T-cell (primary cell): ENCODE measurements at regions not wholly inside any gene's neighbourhood (a gene's known extent, or its start where the extent isn't known, plus 50 kb on each side); places are given as distances from the start of the nearest gene placed in this dataset.

ENCODE experiments used
- ATAC-seq, 4 experiments: fragments of 200-7000 bp in 3 of 4; fragments of 150-1000 bp in 1 of 4; cut with Tn5 transposase; replicated peaks in 1 of 4; 1 replicate in 3 of 4; 2 replicates in 1 of 4; pipeline ENCODE4 v1.10.0; 2021; ENCODE audit warnings: moderate library complexity in 3 of 4, mild to moderate bottlenecking in 2 of 4, moderate number of reproducible peaks in 1 of 4
- CTCF ChIA-PET, 2 donors: fragments of 300-600 bp; sonication (Branson Sonifier 250); formaldehyde crosslinking; loops; one replicate each; lab custom pipeline; 2022; ENCODE audit warnings: antibody characterized with exemption in 2 of 2; lab: Charles Lee
- POLR2A ChIA-PET, 2 donors: fragments of 300-600 bp; sonication (Branson Sonifier 250); formaldehyde crosslinking; loops; one replicate each; lab custom pipeline; 2022; ENCODE audit warnings: antibody characterized with exemption in 2 of 2; lab: Charles Lee
- DNase-seq, 35 experiments: peaks; one replicate each; pipeline versions ENCODE4 v3.0.0 to v3.0.0-alpha.2; 2013 to 2023
- H3K27ac ChIP-seq: one replicate; pipeline ENCODE4 v1.5.1; 2013; ENCODE audit warnings: low read length
- H3K27me3 ChIP-seq, 2 experiments: replicated peaks in 1 of 2; 1 replicate in 1 of 2; 2 replicates in 1 of 2; pipeline versions ENCODE4 v1.6.1 to v1.7.0; 2013; ENCODE audit warnings: low read length in 1 of 2, mixed read lengths in 1 of 2; ENCODE audit not compliant: control insufficient read depth in 2 of 2, insufficient read depth in 2 of 2; ENCODE audit errors: extremely low read depth in 1 of 2
- H3K36me3 ChIP-seq, 2 donors: 1 replicate in 1 of 2; 2 replicates in 1 of 2; pipeline versions ENCODE4 v1.6.1 to v1.7.0; 2013; ENCODE audit warnings: low read length in 1 of 2; ENCODE audit not compliant: control insufficient read depth in 2 of 2, insufficient read depth in 1 of 2; ENCODE audit errors: extremely low read depth in 1 of 2
- H3K4me1 ChIP-seq, 2 experiments: 1 replicate in 1 of 2; 2 replicates in 1 of 2; pipeline versions ENCODE4 v1.6.1 to v1.7.0; 2013; ENCODE audit warnings: low read length in 2 of 2, mixed read lengths in 1 of 2; ENCODE audit not compliant: insufficient read depth in 2 of 2, control insufficient read depth in 1 of 2; ENCODE audit errors: extremely low read depth in 1 of 2
- H3K4me3 ChIP-seq, 2 donors: 1 replicate in 1 of 2; 2 replicates in 1 of 2; pipeline versions ENCODE4 v1.5.1 to v1.7.0; 2013; ENCODE audit warnings: mild to moderate bottlenecking in 2 of 2, low read length in 1 of 2, moderate library complexity in 1 of 2; ENCODE audit not compliant: control insufficient read depth in 1 of 2; ENCODE audit errors: extremely low read depth in 1 of 2
- H3K9me3 ChIP-seq: 2 replicates; pipeline ENCODE4 v1.7.0; 2013
- H3K27ac Mint-ChIP-seq, 2 donors: one replicate each; pipeline ENCODE4 v1.8.0; 2020 to 2021; ENCODE audit warnings: mild to moderate bottlenecking in 2 of 2, mixed read lengths in 2 of 2
- H3K27me3 Mint-ChIP-seq, 2 donors: one replicate each; pipeline ENCODE4 v1.8.0; 2021 to 2022; ENCODE audit warnings: mixed read lengths in 2 of 2
- H3K36me3 Mint-ChIP-seq: one replicate; pipeline ENCODE4 v1.8.0; 2021; ENCODE audit warnings: mixed read lengths
- H3K4me1 Mint-ChIP-seq, 3 donors: one replicate each; pipeline ENCODE4 v1.8.0; 2020 to 2022; ENCODE audit warnings: mixed read lengths in 3 of 3, mild to moderate bottlenecking in 1 of 3
- H3K4me3 Mint-ChIP-seq, 3 donors: one replicate each; pipeline ENCODE4 v1.8.0; 2020 to 2022; ENCODE audit warnings: mild to moderate bottlenecking in 3 of 3, mixed read lengths in 3 of 3, moderate library complexity in 3 of 3
- H3K9me3 Mint-ChIP-seq, 3 donors: one replicate each; pipeline ENCODE4 v1.8.0; 2020 to 2022; ENCODE audit warnings: mixed read lengths in 3 of 3
- WGBS: methylation state at CpG from one replicate; pipeline ENCODE4 v1.1.5; 2013; ENCODE audit warnings: missing lambda C conversion rate; ENCODE audit not compliant: insufficient coverage; 5-methylcytosine and 5-hydroxymethylcytosine counted together

DNA sequence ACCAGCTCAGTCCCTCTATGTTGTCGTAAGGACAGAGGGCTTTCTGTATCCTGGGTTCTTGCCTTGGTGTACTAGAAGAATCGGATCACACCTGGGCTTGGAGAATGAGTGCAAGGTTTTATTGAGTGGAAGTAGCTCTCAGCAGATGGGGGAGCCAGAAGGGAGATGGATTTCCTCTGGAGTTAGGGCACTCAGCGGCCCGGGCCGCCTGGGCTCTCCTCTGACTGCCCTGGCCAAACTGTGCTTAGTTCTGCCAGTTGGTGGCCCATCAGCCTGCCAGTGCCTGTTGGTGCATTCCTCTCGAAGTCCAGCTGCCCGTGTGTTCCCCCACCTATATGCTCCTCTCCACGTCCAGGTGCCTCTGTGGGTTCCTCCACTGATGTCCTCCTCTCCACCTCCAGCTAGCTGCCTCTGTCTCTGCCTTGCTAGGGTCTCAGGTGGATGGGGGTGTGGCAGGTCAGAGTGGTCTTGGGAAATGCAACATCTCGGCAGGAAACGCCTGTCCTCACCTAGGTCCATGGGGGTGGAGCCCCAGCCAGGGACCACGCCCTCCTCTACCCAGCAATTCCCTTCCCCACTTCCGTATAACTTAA is 148.6 kb downstream of the PPP1R3A start:
- POLR2A ChIA-PET: no interaction called here
- H3K27ac Mint-ChIP-seq: no peak overlapping the region
- WGBS: 82% methylated on average over 7 of the region's 12 CpGs
- H3K9me3 ChIP-seq: no peaks in the 10 kb centered on the region
- no peak overlapping the region for H3K27ac ChIP-seq
- H3K27me3 ChIP-seq: no peaks in the 10 kb centered on the region
- H3K4me3 ChIP-seq: no peak overlapping the region
- H3K4me1 Mint-ChIP-seq: no peaks in the 10 kb centered on the region
- ATAC-seq (no peak), DNase-seq (no peak)
- H3K4me1 ChIP-seq: no peaks in the 10 kb centered on the region
- H3K9me3 Mint-ChIP-seq: peaks cover 0 to 6% (median 4%) of the 10 kb centered on the region in 3 donors
- CTCF ChIA-PET: no interaction called here
- H3K4me3 Mint-ChIP-seq: no peak overlapping the region
- H3K36me3 Mint-ChIP-seq: no peaks in the 10 kb centered on the region
- no peaks in the 10 kb centered on the region for H3K27me3 Mint-ChIP-seq
- H3K36me3 ChIP-seq: no peaks in the 10 kb centered on the region

DNA sequence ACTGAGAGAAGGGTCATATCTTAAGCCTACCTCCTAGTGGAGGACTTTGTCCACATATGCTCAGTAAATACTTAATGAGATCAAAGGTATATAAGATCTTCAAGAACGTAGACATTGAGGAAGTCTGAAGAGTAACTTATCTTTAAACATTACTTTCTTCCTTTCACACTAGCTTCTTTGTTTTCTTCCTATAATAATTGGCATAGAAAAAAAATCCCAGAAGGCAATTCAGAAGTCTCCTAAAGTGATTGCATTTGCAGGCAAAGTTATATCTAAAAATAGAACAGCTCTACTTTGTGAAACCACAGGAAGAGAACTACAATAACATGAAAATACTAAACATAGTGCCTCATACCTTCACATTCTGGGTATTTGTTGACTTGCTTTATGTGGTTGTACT is 150.4 kb downstream of the PPP1R3A start:
- no peaks in the 10 kb centered on the region for H3K4me1 ChIP-seq
- no CpG with 5 or more reads among the region's 1 CpG for WGBS
- Mint-ChIP-seq H3K9me3 (peaks cover 0 to 8% (median 6%) of the 10 kb centered on the region in 3 donors), H3K27me3 (no peaks in the 10 kb centered on the region), H3K4me3 (no peak overlapping the region), H3K36me3 (no peaks in the 10 kb centered on the region), H3K27ac (no peak overlapping the region), H3K4me1 (no peaks in the 10 kb centered on the region)
- no peak overlapping the region for H3K4me3 ChIP-seq
- H3K9me3 ChIP-seq: no peaks in the 10 kb centered on the region
- H3K27me3 ChIP-seq: no peaks in the 10 kb centered on the region
- H3K27ac ChIP-seq: no peak overlapping the region
- ATAC-seq (no peak), DNase-seq (no peak)
- no peaks in the 10 kb centered on the region for H3K36me3 ChIP-seq
- ChIA-PET POLR2A (no interaction called here), CTCF (no interaction called here)

DNA sequence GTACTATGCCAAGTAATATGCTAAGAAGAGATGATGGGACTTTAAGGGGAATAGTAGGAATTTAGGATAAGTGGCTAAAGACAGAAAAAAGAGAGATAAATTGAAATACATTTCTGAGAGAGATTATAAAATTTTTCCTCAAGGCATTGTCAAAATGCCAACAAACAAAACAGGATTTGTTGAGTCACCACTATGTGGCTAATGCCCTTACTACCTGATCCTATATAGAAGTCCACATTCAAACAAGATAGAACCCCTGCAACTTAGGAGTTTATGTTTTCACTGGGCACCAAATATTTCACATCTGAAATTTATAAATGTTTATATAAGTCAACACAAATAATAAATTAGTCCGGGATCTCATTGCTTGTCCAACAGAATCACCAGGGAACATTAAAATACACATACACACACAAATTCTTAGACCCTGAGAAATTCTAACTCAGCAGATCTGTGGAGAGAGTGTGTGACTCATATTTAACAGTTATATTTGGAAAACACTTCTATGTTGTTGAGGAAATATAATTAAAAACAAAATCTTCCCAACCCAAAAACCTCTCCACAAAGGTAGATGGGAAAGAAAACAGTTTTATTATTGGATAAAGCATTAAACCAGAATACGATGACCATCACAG is 154.3 kb downstream of the PPP1R3A start:
- DNase-seq: no peak
- no peak for ATAC-seq
- Histone ChIP-seq H3K36me3 (no peaks in the 10 kb centered on the region), H3K4me3 (no peak overlapping the region), H3K4me1 (no peaks in the 10 kb centered on the region), H3K27ac (no peak overlapping the region), H3K27me3 (no peaks in the 10 kb centered on the region), H3K9me3 (no peaks in the 10 kb centered on the region)
- WGBS: no CpG with 5 or more reads among the region's 2 CpGs
- peaks cover 3 to 11% (median 6%) of the 10 kb centered on the region in 3 donors for H3K9me3 Mint-ChIP-seq
- POLR2A ChIA-PET: no interaction called here
- CTCF ChIA-PET: no interaction called here
- no peaks in the 10 kb centered on the region for H3K4me1 Mint-ChIP-seq
- no peaks in the 10 kb centered on the region for H3K36me3 Mint-ChIP-seq
- no peak overlapping the region for H3K27ac Mint-ChIP-seq
- H3K4me3 Mint-ChIP-seq: no peak overlapping the region
- no peaks in the 10 kb centered on the region for H3K27me3 Mint-ChIP-seq

DNA sequence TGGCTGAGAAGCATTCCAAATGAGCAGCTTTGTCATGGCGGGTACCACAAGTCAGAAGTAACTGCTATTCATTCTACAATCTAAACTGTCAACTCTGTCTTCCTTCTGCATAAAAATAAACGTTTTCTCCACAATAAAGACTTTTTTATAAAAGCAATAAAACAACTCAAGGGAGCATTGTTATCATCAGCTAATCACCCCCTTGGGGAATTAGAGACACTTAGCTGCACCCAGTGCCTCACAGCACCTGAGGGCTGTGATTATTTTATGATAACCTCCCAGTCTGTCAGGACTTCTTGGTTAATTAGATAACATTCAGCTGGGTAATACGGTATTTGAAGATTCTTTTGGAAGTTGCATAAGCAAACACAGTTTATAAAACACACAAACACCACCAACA is 155.6 kb downstream of the PPP1R3A start:
- ChIA-PET POLR2A (no interaction called here), CTCF (no interaction called here)
- Histone ChIP-seq H3K36me3 (no peaks in the 10 kb centered on the region), H3K27me3 (no peaks in the 10 kb centered on the region), H3K4me3 (no peak overlapping the region), H3K27ac (no peak overlapping the region), H3K9me3 (no peaks in the 10 kb centered on the region), H3K4me1 (no peaks in the 10 kb centered on the region)
- ATAC-seq (no peak), DNase-seq (no peak)
- Mint-ChIP-seq H3K4me3 (no peak overlapping the region), H3K4me1 (no peaks in the 10 kb centered on the region), H3K36me3 (no peaks in the 10 kb centered on the region), H3K27me3 (no peaks in the 10 kb centered on the region), H3K9me3 (peaks cover 0 to 7% (median 3%) of the 10 kb centered on the region in 3 donors), H3K27ac (no peak overlapping the region)
- WGBS: 71% methylated on average over 1 of the region's 3 CpGs

DNA sequence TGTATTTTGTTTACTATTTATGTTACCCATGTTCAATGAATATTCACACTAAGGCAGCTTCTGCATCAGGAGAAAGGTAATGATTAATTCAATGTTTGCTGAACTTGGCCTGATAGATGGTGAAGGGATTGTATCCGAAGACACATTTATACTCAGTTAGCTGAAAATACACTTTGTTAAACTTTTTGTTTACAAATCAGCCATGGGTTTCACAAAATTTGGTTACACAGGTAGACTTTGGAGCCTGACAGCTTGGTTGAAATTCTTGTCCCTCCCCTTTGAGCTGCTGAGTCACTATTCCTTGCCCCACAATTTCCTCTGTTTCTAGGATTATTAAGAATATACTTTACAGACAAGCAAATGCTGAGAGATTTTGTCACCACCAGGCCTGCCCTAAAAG is 162.6 kb downstream of the PPP1R3A start:
- Mint-ChIP-seq H3K9me3 (peaks cover 6 to 9% (median 7%) of the 10 kb centered on the region in 3 donors), H3K4me3 (no peak overlapping the region), H3K27me3 (no peaks in the 10 kb centered on the region), H3K4me1 (no peaks in the 10 kb centered on the region), H3K36me3 (no peaks in the 10 kb centered on the region), H3K27ac (no peak overlapping the region)
- ChIA-PET POLR2A (no interaction called here), CTCF (no interaction called here)
- Histone ChIP-seq H3K4me3 (no peak overlapping the region), H3K4me1 (no peaks in the 10 kb centered on the region), H3K9me3 (no peaks in the 10 kb centered on the region), H3K36me3 (no peaks in the 10 kb centered on the region), H3K27me3 (no peaks in the 10 kb centered on the region), H3K27ac (no peak overlapping the region)
- WGBS: no CpG with 5 or more reads among the region's 1 CpG
- no peak for DNase-seq
- no peak for ATAC-seq

DNA sequence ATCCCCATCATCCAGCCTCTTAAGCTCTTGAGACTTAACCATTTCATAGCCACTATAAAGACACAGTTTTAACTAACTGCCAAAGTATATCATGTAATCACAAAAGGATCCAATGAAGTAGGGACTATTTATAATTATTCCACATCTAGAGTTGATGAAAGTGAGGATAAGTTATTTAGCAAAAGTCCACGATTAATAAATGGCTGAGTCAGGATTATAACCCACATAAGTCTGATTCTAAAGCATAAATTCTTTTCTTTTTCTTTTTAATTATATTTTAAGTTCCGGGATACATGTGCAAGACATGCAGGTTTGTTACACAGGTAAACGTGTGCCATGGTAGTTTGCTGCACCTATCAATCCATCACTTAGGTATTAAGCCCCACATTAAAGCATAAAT is 166.1 kb downstream of the PPP1R3A start:
- Mint-ChIP-seq H3K27ac (no peak overlapping the region), H3K36me3 (no peaks in the 10 kb centered on the region), H3K4me3 (no peak overlapping the region), H3K9me3 (peaks cover 7 to 14% (median 10%) of the 10 kb centered on the region in 3 donors), H3K27me3 (no peaks in the 10 kb centered on the region), H3K4me1 (no peaks in the 10 kb centered on the region)
- Histone ChIP-seq H3K27me3 (no peaks in the 10 kb centered on the region), H3K27ac (no peak overlapping the region), H3K4me1 (no peaks in the 10 kb centered on the region), H3K4me3 (no peak overlapping the region), H3K9me3 (no peaks in the 10 kb centered on the region), H3K36me3 (no peaks in the 10 kb centered on the region)
- 63% methylated on average over 2 of the region's 3 CpGs for WGBS
- ChIA-PET CTCF (no interaction called here), POLR2A (no interaction called here)
- ATAC-seq (no peak), DNase-seq (no peak)
